ENCODE measurements at regions not wholly inside any gene's neighbourhood (a gene's known extent, or its start where the extent isn't known, plus 50 kb on each side); places are given as distances from the start of the nearest gene placed in this dataset.

- H3K4me3 ChIP-seq = no peak overlapping the region
- no peaks in the 10 kb centered on the region for H3K27me3 ChIP-seq (replicated peaks; ENCODE audit: insufficient read depth)
- DNase-seq (ENCODE audit: low spot score) (no peak), ATAC-seq (ENCODE audit: insufficient number of reproducible peaks, low FRiP score, low read depth) (no peak)
- no peaks in the 10 kb centered on the region for H3K36me3 ChIP-seq
- TF ChIP-seq, protein P1, sequence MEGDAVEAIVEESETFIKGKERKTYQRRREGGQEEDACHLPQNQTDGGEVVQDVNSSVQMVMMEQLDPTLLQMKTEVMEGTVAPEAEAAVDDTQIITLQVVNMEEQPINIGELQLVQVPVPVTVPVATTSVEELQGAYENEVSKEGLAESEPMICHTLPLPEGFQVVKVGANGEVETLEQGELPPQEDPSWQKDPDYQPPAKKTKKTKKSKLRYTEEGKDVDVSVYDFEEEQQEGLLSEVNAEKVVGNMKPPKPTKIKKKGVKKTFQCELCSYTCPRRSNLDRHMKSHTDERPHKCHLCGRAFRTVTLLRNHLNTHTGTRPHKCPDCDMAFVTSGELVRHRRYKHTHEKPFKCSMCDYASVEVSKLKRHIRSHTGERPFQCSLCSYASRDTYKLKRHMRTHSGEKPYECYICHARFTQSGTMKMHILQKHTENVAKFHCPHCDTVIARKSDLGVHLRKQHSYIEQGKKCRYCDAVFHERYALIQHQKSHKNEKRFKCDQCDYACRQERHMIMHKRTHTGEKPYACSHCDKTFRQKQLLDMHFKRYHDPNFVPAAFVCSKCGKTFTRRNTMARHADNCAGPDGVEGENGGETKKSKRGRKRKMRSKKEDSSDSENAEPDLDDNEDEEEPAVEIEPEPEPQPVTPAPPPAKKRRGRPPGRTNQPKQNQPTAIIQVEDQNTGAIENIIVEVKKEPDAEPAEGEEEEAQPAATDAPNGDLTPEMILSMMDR (IDR thresholded peaks at IDR 0.05) = no peak
- no peaks in the 10 kb centered on the region for H3K9me3 ChIP-seq
- no peak overlapping the region for H3K27ac ChIP-seq
- H3K4me1 ChIP-seq (ENCODE audit: control insufficient read depth in 1 of 2, low read depth in 2 of 2) = no peaks in the 10 kb centered on the region
These were observed 87.3 kb upstream of the CPEB2 start for GRCh38 chr4:14915018-14915417.

- H3K4me1 ChIP-seq (ENCODE audit: control insufficient read depth in 1 of 2, low read depth in 2 of 2) = no peaks in the 10 kb centered on the region
- H3K36me3 ChIP-seq = no peaks in the 10 kb centered on the region
- TF ChIP-seq, protein P1 (IDR thresholded peaks at IDR 0.05) = no peak
- no peaks in the 10 kb centered on the region for H3K9me3 ChIP-seq
- no peaks in the 10 kb centered on the region for H3K27me3 ChIP-seq (replicated peaks; ENCODE audit: insufficient read depth)
- H3K4me3 ChIP-seq = no peak overlapping the region
- H3K27ac ChIP-seq = no peak overlapping the region
- ATAC-seq (ENCODE audit: insufficient number of reproducible peaks, low FRiP score, low read depth) (no peak), DNase-seq (ENCODE audit: low spot score) (no peak)
These were observed 85.6 kb upstream of the CPEB2 start for GRCh38 chr4:14916554-14917297.

GRCh38 chr4:14917298-14917633 is 85.0 kb upstream of the CPEB2 start:
- Histone ChIP-seq H3K36me3 (no peaks in the 10 kb centered on the region), H3K4me1 (ENCODE audit: control insufficient read depth in 1 of 2, low read depth in 2 of 2) (no peaks in the 10 kb centered on the region), H3K27ac (no peak overlapping the region), H3K27me3 (replicated peaks; ENCODE audit: insufficient read depth) (no peaks in the 10 kb centered on the region), H3K9me3 (no peaks in the 10 kb centered on the region), H3K4me3 (no peak overlapping the region)
- DNase-seq (ENCODE audit: low spot score) (no peak), ATAC-seq (ENCODE audit: insufficient number of reproducible peaks, low FRiP score, low read depth) (no peak)
- TF ChIP-seq, protein P1 (IDR thresholded peaks at IDR 0.05) = no peak

DNA sequence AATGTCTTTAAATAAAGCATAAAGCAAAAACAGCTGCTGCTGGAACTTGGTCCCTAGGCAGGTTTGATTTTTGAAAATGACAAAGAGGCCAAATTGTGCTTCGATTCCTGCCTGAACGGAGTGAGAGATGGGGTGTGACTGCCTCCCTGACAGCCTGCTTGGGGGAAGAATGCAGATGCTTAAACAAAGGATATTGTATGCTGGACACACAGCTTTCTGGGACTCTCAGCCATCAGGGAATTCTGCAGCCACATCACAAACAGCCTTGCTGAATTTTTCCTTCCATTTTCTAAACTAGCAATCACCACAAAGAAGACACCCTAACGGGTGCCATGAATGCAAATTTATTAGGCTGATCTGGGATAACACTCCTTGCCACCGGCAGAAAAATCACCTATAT is 83.9 kb upstream of the CPEB2 start:
- no peaks in the 10 kb centered on the region for H3K36me3 ChIP-seq
- no peaks in the 10 kb centered on the region for H3K4me1 ChIP-seq (ENCODE audit: control insufficient read depth in 1 of 2, low read depth in 2 of 2)
- H3K27ac ChIP-seq = no peak overlapping the region
- TF ChIP-seq, protein P1 (IDR thresholded peaks at IDR 0.05) = no peak
- no peak overlapping the region for H3K4me3 ChIP-seq
- H3K27me3 ChIP-seq (replicated peaks; ENCODE audit: insufficient read depth) = no peaks in the 10 kb centered on the region
- H3K9me3 ChIP-seq = no peaks in the 10 kb centered on the region
- ATAC-seq (ENCODE audit: insufficient number of reproducible peaks, low FRiP score, low read depth) (no peak), DNase-seq (ENCODE audit: low spot score) (no peak)

GRCh38 chr4:14919785-14920184 is 82.5 kb upstream of the CPEB2 start:
- H3K4me1 ChIP-seq (ENCODE audit: control insufficient read depth in 1 of 2, low read depth in 2 of 2) = no peaks in the 10 kb centered on the region
- DNase-seq (ENCODE audit: low spot score) (no peak), ATAC-seq (ENCODE audit: insufficient number of reproducible peaks, low FRiP score, low read depth) (no peak)
- no peaks in the 10 kb centered on the region for H3K27me3 ChIP-seq (replicated peaks; ENCODE audit: insufficient read depth)
- H3K9me3 ChIP-seq = no peaks in the 10 kb centered on the region
- TF ChIP-seq, protein P1 (IDR thresholded peaks at IDR 0.05) = no peak
- no peak overlapping the region for H3K27ac ChIP-seq
- no peak overlapping the region for H3K4me3 ChIP-seq
- H3K36me3 ChIP-seq = no peaks in the 10 kb centered on the region

All from thoracic aorta (tissue), 2 donors.